Hematopoietic multipotent progenitor cell treated with erythropoietin and hydrocortisone succinate and interleukin-3 and kit ligand, for 4 days (in vitro differentiated cells): ENCODE measurements at regions not wholly inside any gene's neighbourhood (a gene's known extent, or its start where the extent isn't known, plus 50 kb on each side); places are given as distances from the start of the nearest gene placed in this dataset.

Experiments used
- DNase-seq: peaks from one replicate; pipeline ENCODE4 v3.0.0-alpha.2; 2015

DNA sequence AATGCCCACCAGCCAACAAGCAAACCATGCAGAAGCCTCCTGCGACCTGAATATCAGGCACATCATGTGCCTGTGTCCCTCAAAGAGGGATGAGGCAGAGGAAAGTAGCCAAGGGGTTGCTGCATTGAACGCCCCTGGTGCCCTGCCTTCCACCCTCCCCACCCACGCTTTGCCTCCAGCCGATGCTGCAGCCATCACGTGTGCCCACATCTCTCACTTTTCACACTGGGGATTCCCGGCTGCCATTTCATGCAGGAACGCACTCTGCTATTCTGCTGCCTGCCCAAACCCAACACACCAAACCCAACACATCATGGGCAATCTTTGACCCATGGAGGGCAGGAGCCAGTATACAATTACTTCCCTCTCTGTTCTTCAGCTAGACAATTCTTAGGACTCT, 462.2 kb upstream of the PROK2 start:
- no peak for DNase-seq

DNA sequence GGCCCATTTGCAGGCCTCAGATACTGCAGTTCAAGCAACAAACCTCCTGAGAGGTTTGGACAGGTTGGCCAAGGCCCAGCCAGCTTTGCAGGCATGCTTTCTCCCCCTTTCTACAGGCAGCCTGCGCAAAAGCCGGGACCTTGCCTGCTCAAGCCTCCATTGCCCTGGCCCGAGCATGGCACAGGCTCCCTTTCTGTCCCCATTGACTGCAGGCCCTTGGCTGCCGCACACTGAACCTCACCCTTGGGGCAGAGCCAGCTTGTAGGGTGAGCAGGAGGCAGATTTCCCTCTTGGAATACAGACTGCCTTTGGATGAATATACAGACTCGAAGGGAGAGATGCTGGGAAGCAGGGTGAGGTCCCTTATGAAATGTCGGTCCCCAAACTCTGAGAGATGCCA, 461.7 kb upstream of the PROK2 start:
- DNase-seq: no peak

- DNase-seq: no peak
These were observed 460.3 kb upstream of the PROK2 start for GRCh38 chr3:72245183-72245811.

GRCh38 chr3:72244396-72244795, 459.4 kb upstream of the PROK2 start:
- no peak for DNase-seq

DNA sequence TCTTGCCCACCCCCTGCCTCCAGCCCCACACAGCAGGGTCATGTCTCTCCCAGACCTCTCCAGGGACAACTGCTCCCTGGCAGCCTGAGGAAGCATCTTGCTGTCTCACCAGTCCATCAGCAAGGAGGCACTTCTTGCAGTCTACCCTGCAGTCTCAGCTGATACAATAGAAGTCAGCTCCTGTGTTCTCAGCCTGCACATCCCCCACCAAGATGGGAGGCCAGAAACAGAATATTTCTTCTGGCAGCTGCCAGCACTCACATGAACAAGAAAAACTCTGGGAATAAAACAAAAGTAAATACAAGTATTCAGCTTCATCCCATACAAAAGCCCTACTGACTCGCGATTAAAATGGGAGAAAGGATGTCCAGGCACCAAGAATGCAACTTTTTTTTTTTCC, 457.4 kb upstream of the PROK2 start:
- DNase-seq: no peak

DNA sequence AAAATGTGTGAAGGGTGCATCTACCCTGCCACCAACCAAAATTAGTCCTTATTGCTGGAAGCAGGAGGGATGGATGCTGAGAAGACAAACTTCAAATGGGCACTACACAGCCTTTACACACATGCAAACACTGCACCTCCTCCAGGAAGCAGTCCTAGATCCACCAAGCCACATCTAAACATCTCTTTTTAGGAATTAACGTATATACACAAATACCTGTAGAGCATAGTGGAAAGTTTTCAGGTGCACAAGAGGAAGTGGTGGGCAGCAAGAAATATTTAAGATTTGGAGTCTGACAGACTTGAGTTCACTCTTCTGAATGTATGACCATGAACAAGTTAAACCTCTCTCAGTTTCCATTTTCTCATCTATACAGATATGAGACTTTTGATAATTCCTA, 456.6 kb upstream of the PROK2 start:
- no peak for DNase-seq

DNA sequence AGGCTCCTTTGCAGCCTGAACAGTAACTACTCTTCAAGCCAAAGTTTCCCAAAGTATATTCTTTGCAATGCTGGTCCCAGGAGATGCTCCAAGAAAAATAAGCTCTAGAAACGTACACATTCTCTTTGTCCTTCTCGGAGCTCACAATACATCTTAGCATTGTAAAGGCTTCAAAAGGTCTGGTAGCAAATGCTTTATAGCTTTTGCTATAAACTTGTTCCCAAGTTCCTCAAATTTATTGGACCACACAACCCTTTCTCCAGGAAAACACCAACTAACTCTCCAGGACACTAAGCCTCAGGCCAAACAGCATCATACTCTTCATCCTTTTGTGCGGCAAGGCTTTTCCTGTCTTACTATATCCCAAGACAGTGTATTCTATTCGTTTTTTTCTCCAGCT, 455.6 kb upstream of the PROK2 start:
- DNase-seq: no peak

DNA sequence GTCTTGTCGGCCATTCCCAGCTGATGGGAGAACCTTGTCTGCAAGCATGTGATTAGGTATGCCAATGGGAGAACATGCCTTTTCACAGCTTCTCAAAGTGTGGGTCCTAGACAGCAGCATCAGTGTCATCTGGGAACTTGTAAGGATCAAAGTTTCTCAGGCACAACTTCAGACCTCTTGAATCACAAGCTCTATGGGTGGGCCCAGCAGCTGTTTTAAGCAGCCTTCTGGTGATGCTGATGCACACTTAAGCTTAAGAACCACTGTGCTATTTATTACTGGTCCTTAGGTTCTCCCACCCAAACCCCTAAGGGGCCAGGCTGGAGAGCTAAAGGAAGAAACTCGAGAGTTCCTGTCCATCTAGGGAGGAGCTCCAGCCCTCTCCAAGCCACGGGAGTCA, 453.9 kb upstream of the PROK2 start:
- DNase-seq: no peak

GRCh38 chr3:72238010-72238691, 453.2 kb upstream of the PROK2 start:
- DNase-seq: no peak

DNA sequence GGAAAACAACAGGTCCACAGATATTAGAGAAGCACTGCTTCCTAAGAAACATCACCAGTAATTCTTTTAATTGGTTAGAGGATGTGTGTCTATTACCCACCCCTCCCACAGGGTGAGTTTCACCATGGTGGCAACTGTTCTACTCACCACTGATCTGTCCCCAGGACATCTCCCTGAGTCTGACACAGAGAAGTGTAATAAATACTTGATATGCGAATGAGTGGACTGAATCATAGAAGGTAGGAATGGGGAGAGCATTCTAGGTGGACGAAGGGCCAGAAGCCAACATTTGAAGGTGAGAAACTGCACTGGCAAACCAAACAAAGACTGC, 452.7 kb upstream of the PROK2 start:
- no peak for DNase-seq

DNA sequence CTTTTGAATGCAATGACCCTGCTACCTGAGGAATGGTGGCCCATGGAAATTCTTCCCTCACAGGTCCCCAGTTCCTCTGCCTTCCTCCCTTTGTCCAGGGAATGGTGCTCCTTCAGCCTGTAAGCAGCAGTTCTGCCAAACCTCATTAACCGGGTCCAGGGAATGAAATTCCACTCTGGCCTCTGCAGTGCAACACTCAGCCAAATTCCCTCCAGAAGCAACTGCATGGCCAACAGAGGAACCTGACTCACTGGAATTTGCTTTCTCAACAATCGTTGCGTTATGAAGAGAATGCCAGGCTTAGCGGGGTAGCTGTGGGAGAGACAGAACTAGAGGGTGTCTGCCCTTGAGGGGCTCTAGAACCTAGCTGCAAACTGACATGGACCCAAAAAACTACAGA, 449.4 kb upstream of the PROK2 start:
- DNase-seq: no peak

DNA sequence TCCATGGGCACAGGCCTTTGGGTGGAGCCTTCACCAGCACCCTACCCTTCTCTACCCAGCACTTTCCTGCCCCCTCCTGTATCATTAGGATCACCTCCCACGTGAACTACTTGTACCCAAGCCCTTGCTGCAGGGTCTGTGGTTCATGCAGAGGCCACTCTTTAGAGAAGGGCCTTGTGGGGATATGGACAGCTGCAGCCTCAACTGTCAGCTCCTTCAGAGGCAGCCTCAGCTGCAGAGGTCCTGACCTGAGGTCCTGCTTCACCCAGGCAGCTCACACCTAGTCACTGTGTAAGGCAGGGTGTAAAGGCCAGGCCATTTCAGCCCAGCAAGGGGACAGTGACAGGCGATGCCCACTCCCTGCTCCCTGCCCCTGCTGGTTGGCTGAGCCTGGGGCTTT, 448.6 kb upstream of the PROK2 start:
- no peak for DNase-seq

DNA sequence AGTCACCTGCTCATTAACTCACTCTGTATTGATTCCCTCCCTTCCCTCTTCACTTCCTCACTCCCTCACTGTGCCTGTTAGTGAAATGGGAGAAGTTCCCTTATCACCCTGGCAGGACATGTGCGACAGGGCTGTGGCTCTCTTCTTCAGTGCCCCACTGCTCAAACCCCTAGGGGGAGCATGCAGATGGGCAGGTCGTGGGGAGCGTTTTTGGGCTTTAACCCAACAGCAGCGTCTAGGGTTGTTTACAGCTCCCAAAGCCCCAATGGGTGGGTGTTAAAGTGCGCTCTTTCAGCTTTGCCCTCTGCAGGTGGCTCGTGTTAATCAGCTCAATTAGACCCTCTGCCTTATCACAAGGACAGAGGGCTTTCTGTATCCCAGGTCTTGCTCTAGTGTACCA, 447.8 kb upstream of the PROK2 start:
- DNase-seq: peak; percentile 28

GRCh38 chr3:72232331-72232730, 447.4 kb upstream of the PROK2 start:
- DNase-seq: no peak

DNA sequence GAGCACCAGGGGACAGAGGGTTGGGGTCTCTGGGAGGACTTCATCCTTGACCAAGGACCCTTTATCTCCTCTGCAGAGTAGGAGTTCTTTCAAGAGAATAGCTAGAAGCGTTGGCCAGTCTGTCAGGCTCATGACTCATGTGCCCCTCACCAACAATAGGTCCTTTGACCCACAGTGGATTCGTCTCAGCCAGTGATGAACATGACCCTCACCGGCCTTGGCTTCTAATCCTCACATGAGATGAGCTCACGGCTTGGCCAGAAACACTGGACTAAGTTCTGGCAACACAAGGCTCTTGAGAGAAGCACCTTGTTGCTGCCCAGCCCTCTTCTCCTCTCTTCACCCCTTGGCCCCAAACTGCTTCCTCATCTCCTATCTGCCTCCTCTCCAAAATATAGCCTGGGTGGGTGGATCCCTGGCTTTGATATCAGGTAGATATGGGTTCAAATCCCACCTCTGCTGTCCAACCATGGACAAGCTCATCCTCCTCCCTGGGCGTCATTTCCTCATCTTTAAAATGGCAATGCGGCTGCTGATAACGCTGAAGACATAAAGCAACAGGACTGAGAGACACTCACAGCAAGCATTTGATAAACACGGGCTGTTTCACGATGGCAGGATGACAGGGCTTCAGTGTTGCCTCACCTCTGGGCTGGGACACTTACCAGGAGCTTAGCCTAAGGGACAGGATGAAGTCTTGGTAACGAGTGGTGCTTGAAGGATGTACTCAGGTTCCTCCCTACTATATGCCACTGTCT, 446.7 kb upstream of the PROK2 start:
- no peak for DNase-seq

DNA sequence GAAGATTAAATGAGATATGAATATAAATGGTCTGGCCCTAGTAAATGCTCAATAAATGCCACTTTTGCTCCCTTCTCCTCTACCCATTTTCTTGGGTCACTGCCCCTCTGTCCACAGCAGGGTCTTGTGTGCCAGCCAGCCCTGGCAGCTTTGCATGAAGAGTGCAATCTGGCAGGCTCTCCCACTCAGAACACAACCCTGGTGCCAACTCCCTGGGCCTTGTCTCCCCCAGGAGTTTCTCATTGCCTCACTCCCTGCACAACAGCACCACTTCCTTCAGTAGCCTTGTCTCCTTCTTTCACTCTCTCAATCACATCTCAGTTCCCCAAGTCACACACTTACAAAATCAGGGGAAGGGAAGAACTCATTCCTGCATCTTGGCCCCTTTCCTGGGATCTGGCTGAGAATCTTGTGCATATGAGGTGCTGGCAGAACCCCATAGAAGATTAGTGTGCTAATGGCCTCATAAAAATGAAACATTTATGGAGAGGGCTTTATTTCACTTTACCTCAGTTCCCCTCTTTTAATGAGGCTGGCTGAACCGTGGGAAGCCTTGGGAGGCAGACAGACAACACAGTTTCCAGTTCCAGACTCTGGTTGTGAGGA, 445.9 kb upstream of the PROK2 start:
- DNase-seq: no peak

- no peak for DNase-seq
These were observed 445.0 kb upstream of the PROK2 start for GRCh38 chr3:72229952-72230351.

- DNase-seq: peak; percentile 30
These were observed 442.6 kb upstream of the PROK2 start for GRCh38 chr3:72227486-72228070.

GRCh38 chr3:72224804-72225509, 440.0 kb upstream of the PROK2 start:
- DNase-seq: peak; percentile 31

GRCh38 chr3:72223628-72224027, 438.7 kb upstream of the PROK2 start:
- no peak for DNase-seq

GRCh38 chr3:72223116-72223515, 438.2 kb upstream of the PROK2 start:
- DNase-seq: no peak

DNA sequence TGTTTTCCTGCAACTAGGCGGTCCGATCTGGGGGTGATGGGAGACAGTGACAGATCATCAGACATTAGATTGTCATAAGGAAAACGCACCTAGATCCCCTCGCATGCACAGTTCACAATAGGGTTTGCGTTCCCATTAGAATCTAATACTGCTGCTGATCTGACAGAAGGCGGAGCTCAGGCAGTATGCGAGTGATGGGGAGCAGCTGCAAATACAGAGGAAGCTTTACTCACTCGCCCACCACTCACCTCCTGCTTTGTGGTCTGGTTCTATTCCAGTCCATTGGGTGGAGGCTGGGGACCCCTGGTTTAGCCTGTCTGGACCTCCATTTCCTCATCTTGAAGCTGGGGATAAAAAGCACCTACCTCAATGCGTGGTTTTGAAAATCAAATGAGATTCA, 437.5 kb upstream of the PROK2 start:
- DNase-seq: no peak

GRCh38 chr3:72220946-72221345, 436.0 kb upstream of the PROK2 start:
- DNase-seq: no peak
